ENCODE measurements at regions not wholly inside any gene's neighbourhood (a gene's known extent, or its start where the extent isn't known, plus 50 kb on each side); places are given as distances from the start of the nearest gene placed in this dataset.

- Histone ChIP-seq H3K9me3 (no peaks in the 10 kb centered on the region), H3K27ac (no peak overlapping the region), H3K36me3 (no peaks in the 10 kb centered on the region), H3K27me3 (no peaks in the 10 kb centered on the region), H3K4me1 (no peaks in the 10 kb centered on the region), H3K4me3 (no peak overlapping the region)
- no peak for ATAC-seq
- WGBS, 2 donors (ENCODE audit: low coverage in 1 of 2) = 90 to 100% methylated on average over 1 of the region's 1 CpG
- TF ChIP-seq EP300 (IDR thresholded peaks at IDR 0.05) = no peak
- no peak for TF ChIP-seq POLR2AphosphoS5 (IDR thresholded peaks at IDR 0.05)
- TF ChIP-seq POLR2A (IDR thresholded peaks at IDR 0.05) = no peak
- TF ChIP-seq, protein P1, sequence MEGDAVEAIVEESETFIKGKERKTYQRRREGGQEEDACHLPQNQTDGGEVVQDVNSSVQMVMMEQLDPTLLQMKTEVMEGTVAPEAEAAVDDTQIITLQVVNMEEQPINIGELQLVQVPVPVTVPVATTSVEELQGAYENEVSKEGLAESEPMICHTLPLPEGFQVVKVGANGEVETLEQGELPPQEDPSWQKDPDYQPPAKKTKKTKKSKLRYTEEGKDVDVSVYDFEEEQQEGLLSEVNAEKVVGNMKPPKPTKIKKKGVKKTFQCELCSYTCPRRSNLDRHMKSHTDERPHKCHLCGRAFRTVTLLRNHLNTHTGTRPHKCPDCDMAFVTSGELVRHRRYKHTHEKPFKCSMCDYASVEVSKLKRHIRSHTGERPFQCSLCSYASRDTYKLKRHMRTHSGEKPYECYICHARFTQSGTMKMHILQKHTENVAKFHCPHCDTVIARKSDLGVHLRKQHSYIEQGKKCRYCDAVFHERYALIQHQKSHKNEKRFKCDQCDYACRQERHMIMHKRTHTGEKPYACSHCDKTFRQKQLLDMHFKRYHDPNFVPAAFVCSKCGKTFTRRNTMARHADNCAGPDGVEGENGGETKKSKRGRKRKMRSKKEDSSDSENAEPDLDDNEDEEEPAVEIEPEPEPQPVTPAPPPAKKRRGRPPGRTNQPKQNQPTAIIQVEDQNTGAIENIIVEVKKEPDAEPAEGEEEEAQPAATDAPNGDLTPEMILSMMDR (IDR thresholded peaks at IDR 0.05) = no peak
These were observed 531.7 kb downstream of the LRFN5 start for GRCh38 chr14:42138406-42138805.

- H3K4me1 ChIP-seq = no peaks in the 10 kb centered on the region
- TF ChIP-seq, protein P1 (IDR thresholded peaks at IDR 0.05) = no peak
- TF ChIP-seq POLR2A (IDR thresholded peaks at IDR 0.05) (no peak), POLR2AphosphoS5 (IDR thresholded peaks at IDR 0.05) (no peak), EP300 (IDR thresholded peaks at IDR 0.05) (no peak)
- no peak for ATAC-seq
- no peaks in the 10 kb centered on the region for H3K27me3 ChIP-seq
- H3K9me3 ChIP-seq = no peaks in the 10 kb centered on the region
- no peak overlapping the region for H3K4me3 ChIP-seq
- H3K36me3 ChIP-seq = no peaks in the 10 kb centered on the region
- no peak overlapping the region for H3K27ac ChIP-seq
These were observed 524.1 kb downstream of the LRFN5 start for GRCh38 chr14:42130815-42131214.

- no peak overlapping the region for H3K4me3 ChIP-seq
- 91% methylated on average over 1 of the region's 1 CpG; no CpG with 5 or more reads in 1 of the 2 donors for WGBS, 2 donors (ENCODE audit: low coverage in 1 of 2)
- TF ChIP-seq POLR2A (IDR thresholded peaks at IDR 0.05) (no peak), POLR2AphosphoS5 (IDR thresholded peaks at IDR 0.05) (no peak), EP300 (IDR thresholded peaks at IDR 0.05) (no peak)
- TF ChIP-seq, protein P1 (IDR thresholded peaks at IDR 0.05) = no peak
- ATAC-seq = no peak
- H3K36me3 ChIP-seq = no peaks in the 10 kb centered on the region
- H3K27me3 ChIP-seq = no peaks in the 10 kb centered on the region
- H3K9me3 ChIP-seq = no peaks in the 10 kb centered on the region
- H3K4me1 ChIP-seq = no peaks in the 10 kb centered on the region
- no peak overlapping the region for H3K27ac ChIP-seq
These were observed 516.9 kb downstream of the LRFN5 start for GRCh38 chr14:42123526-42123925.

GRCh38 chr14:42113358-42114069 is 506.8 kb downstream of the LRFN5 start:
- Histone ChIP-seq H3K27me3 (no peaks in the 10 kb centered on the region), H3K4me3 (no peak overlapping the region), H3K36me3 (no peaks in the 10 kb centered on the region), H3K4me1 (no peaks in the 10 kb centered on the region), H3K9me3 (peaks cover 0 to 15% (median 0%) of the 10 kb centered on the region in 3 donors), H3K27ac (no peak overlapping the region)
- no peak for ATAC-seq
- no peak for TF ChIP-seq POLR2A (IDR thresholded peaks at IDR 0.05)
- TF ChIP-seq, protein P1 (IDR thresholded peaks at IDR 0.05) = no peak
- TF ChIP-seq POLR2AphosphoS5 (IDR thresholded peaks at IDR 0.05) = no peak
- TF ChIP-seq EP300 (IDR thresholded peaks at IDR 0.05) = no peak
- 94% methylated on average over 3 to 6 of the region's 60 CpGs for WGBS, 2 donors (ENCODE audit: low coverage in 1 of 2)

GRCh38 chr14:42112108-42112507 is 505.4 kb downstream of the LRFN5 start:
- 78 to 96% methylated on average over 3 to 7 of the region's 7 CpGs for WGBS, 2 donors (ENCODE audit: low coverage in 1 of 2)
- Histone ChIP-seq H3K4me3 (no peak overlapping the region), H3K27ac (no peak overlapping the region), H3K27me3 (no peaks in the 10 kb centered on the region), H3K4me1 (no peaks in the 10 kb centered on the region), H3K9me3 (peaks cover 0 to 15% (median 0%) of the 10 kb centered on the region in 3 donors), H3K36me3 (no peaks in the 10 kb centered on the region)
- TF ChIP-seq EP300 (IDR thresholded peaks at IDR 0.05) = no peak
- TF ChIP-seq, protein P1 (IDR thresholded peaks at IDR 0.05) = no peak
- TF ChIP-seq POLR2A (IDR thresholded peaks at IDR 0.05) = no peak
- TF ChIP-seq POLR2AphosphoS5 (IDR thresholded peaks at IDR 0.05) = no peak
- ATAC-seq = no peak

Data from gastroesophageal sphincter (tissue), 4 donors.